Heart right ventricle (tissue), 16 donors: ENCODE measurements at regions not wholly inside any gene's neighbourhood (a gene's known extent, or its start where the extent isn't known, plus 50 kb on each side); places are given as distances from the start of the nearest gene placed in this dataset.

Source experiments
- ATAC-seq, 8 donors: fragments of 200-7000 bp; cut with Tn5 transposase; one replicate each; pipeline ENCODE4 v1.9.1; 2020; ENCODE audit warnings: mild to moderate bottlenecking in 8 of 8, moderate library complexity in 8 of 8, moderate number of reproducible peaks in 1 of 8
- DNase-seq, 2 donors: peaks; one replicate each; pipeline ENCODE4 v3.0.0-alpha.2; 2020
- H3K27ac ChIP-seq, 10 donors: fragments of 200-600 bp; sonication (generic) in 2 of 10; one replicate each; pipeline versions ENCODE4 v1.5.0 to v1.8.0; 2020 to 2022; ENCODE audit warnings: mild to moderate bottlenecking in 3 of 10
- H3K27me3 ChIP-seq, 7 donors: fragments of 200-600 bp; one replicate each; pipeline ENCODE4 v1.8.0; 2021 to 2022; ENCODE audit warnings: mild to moderate bottlenecking in 2 of 7
- H3K36me3 ChIP-seq, 9 donors: fragments of 200-600 bp; sonication (generic) in 1 of 9; one replicate each; pipeline versions ENCODE4 v1.5.0 to v1.8.0; 2020 to 2022; ENCODE audit warnings: mild to moderate bottlenecking in 2 of 9
- H3K4me1 ChIP-seq, 9 donors: fragments of 200-600 bp; sonication (generic) in 1 of 9; one replicate each; pipeline versions ENCODE4 v1.5.0 to v1.8.0; 2020 to 2022; ENCODE audit warnings: mild to moderate bottlenecking in 4 of 9
- H3K4me3 ChIP-seq, 10 donors: fragments of 200-600 bp; sonication (generic) in 2 of 10; one replicate each; pipeline versions ENCODE4 v1.5.0 to v1.8.0; 2020 to 2022; ENCODE audit warnings: mild to moderate bottlenecking in 7 of 10, moderate library complexity in 2 of 10
- H3K9me3 ChIP-seq, 11 donors: fragments of 200-600 bp in 10 of 11; sonication (generic) in 2 of 11; one replicate each; pipeline versions ENCODE4 v1.5.0 to v1.8.0; 2013 to 2022; ENCODE audit warnings: mild to moderate bottlenecking in 2 of 11, control low read depth in 1 of 11, moderate library complexity in 1 of 11
- WGBS, 2 donors: extraction: QIAGEN DNeasy Blood & Tissue Kit; methylation state at CpG; one replicate each; pipeline ENCODE4 v1.1.7; 2013; ENCODE audit warnings: inconsistent platforms in 1 of 2; 5-methylcytosine and 5-hydroxymethylcytosine counted together
- intact Hi-C, 10 donors: fragments of 100-400 bp; cut with DNase I; formaldehyde crosslinking; loops; one replicate each; pipeline versions ENCODE4 v1.11.1 to v1.14.2; 2022
- TF ChIP-seq, protein P1 (sequence below), 9 donors: fragments of 200-600 bp; sonication (generic) in 2 of 9; IDR thresholded peaks; one replicate each; pipeline versions ENCODE4 v1.5.0 to v1.8.0; 2021 to 2022; ENCODE audit warnings: antibody characterized with exemption in 9 of 9, mild to moderate bottlenecking in 5 of 9, moderate library complexity in 1 of 9
- donor health status: Arrhythmogenic right ventricular cardiomyopathy.
- donor health status: ischemic (EF 13 %, LVEDD 7.1; RV severe dilation, severe dysfunction).
- donor health status: healthy with polysubstance abuse.
- donor health status: DM: no; HTN: yes; CAD: no.
- donor health status: DM: no; HTN: no; CAD: no.
- donor health status: ischemic (EF 25% LVEDD 6.9; RV normal size, moderate dysfunction).
- donor health status: ischemic (EF 25% LVEDD 5.7; RV mildly dilated, moderate dysfunction).
- donor health status: healthy.
- donor health status: DM: yes; HTN: yes; CAD: no.
- donor health status: Ischemic cardiomyopathy.
- donor health status: ischemic (EF 35%, LVEDD 5.7; RV mildly dilated, moderate dysfunction).
- donor health status: nonischemic (EF 11% LVEDD 7.7; RV severe dilation, severe dysfunction).
- donor health status: DM: yes; HTN: yes; CAD: no.
- donor health status: PGD.
- donor health status: ischemic (EF 29% LVEDD 5.4; RV normal size, mild dysfunction).
- donor health status: nonischemic (EF 23%, LVEDD 6.1; RV moderate dilation, normal function).

DNA sequence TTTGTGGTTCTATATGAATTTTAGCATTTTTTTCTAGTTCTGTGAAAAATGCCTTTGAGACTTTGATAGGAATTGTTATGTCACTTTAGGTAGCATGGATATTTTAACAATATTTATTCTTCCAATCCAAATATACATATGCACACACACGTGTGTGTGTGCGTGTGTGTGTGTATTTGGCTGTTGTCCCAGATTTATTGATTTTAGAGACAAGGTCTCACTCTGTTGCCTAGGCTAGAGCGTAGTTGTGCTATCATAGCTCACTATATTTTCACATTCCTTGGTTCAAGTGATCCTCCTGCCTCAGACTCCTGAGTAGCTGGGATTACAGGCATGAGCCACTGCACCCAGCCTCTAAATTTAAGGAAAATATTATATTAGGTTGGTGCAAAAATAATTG is 162.5 kb upstream of the TRIM24 start:
- Histone ChIP-seq H3K4me1 (peaks cover 0 to 15% (median 9%) of the 10 kb centered on the region in 9 donors), H3K27me3 (no peaks in the 10 kb centered on the region), H3K9me3 (no peaks in the 10 kb centered on the region), H3K4me3 (no peak overlapping the region), H3K36me3 (no peaks in the 10 kb centered on the region), H3K27ac (no peak overlapping the region)
- DNase-seq (no peak), ATAC-seq (no peak)
- 84 to 87% methylated on average over 3 of the region's 3 CpGs for WGBS, 2 donors
- TF ChIP-seq, protein P1, sequence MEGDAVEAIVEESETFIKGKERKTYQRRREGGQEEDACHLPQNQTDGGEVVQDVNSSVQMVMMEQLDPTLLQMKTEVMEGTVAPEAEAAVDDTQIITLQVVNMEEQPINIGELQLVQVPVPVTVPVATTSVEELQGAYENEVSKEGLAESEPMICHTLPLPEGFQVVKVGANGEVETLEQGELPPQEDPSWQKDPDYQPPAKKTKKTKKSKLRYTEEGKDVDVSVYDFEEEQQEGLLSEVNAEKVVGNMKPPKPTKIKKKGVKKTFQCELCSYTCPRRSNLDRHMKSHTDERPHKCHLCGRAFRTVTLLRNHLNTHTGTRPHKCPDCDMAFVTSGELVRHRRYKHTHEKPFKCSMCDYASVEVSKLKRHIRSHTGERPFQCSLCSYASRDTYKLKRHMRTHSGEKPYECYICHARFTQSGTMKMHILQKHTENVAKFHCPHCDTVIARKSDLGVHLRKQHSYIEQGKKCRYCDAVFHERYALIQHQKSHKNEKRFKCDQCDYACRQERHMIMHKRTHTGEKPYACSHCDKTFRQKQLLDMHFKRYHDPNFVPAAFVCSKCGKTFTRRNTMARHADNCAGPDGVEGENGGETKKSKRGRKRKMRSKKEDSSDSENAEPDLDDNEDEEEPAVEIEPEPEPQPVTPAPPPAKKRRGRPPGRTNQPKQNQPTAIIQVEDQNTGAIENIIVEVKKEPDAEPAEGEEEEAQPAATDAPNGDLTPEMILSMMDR (IDR thresholded peaks at IDR 0.05) = no peak
- intact Hi-C loops = no loop called here

DNA sequence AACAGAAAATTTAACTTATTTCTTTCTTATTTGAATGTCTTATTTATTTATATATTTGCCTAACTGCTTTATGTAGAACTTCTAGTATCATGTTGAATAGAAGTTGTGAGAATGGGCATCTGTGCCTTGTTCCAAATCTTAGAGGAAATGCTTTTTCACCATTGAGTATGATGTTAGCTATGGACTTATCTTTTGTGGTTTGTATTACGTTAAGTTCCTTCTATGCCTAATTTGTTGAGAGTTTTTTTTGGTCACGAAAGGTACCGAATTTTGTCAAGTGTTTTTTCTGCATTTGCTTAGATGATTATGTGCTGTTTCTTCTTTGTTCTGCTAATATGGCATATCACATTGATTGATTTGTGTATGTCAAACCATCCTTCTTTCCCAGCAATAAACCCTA is 161.0 kb upstream of the TRIM24 start:
- TF ChIP-seq, protein P1 (IDR thresholded peaks at IDR 0.05) = no peak
- Histone ChIP-seq H3K36me3 (no peaks in the 10 kb centered on the region), H3K4me1 (peaks cover 0 to 13% (median 8%) of the 10 kb centered on the region in 9 donors), H3K9me3 (peaks cover 0 to 6% (median 0%) of the 10 kb centered on the region in 11 donors), H3K27ac (no peak overlapping the region), H3K4me3 (no peak overlapping the region), H3K27me3 (no peaks in the 10 kb centered on the region)
- ATAC-seq = no peak
- intact Hi-C loops = no loop called here
- no peak for DNase-seq
- 80 to 86% methylated on average over 3 of the region's 3 CpGs for WGBS, 2 donors

DNA sequence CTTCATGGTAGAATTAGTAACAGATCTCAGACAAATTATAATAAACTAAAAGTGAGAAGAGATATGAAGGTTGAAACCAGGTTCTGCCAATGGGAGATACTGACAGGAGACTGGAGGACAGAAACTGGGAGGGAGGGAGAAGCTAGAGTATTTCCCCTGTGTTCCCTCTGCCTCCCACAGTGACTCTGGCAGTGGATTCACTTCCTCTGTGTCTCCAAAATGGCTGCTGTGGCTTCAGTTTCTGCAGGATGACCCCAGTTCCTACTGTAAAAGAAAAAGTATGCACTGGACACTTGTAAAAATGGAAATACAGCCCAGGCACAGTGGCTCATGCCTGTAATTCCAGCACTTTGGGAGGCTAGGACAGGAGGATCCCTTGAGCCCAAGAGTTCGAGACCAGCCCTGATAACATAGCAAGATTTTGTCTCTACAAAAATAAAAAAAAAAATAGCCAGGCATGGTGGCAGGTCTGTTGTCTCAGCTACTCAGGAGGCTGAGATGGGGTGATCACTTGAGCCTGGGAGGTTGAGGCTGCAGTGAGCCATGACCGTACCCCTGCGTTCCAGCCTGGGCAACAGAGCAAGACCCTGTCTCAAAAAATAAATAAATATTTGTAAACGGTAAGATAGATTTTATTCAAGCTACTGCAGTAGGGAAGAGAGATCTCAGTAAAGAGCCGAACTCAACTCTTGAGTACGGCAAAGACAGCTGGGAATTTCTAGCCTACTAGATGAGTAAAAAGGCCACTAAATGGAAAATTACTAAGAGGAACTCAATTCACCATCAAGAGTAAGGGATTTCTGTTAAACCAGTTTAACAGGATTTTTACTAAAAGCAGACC is 156.6 kb upstream of the TRIM24 start:
- no peaks in the 10 kb centered on the region for H3K4me1 ChIP-seq
- H3K27me3 ChIP-seq = no peaks in the 10 kb centered on the region
- 97% methylated on average over 6 of the region's 6 CpGs for WGBS, 2 donors
- no peak for ATAC-seq
- peaks cover 0 to 20% (median 0%) of the 10 kb centered on the region in 11 donors for H3K9me3 ChIP-seq
- no peak overlapping the region for H3K4me3 ChIP-seq
- no peaks in the 10 kb centered on the region for H3K36me3 ChIP-seq
- DNase-seq = no peak
- no peak overlapping the region for H3K27ac ChIP-seq
- intact Hi-C loops = no loop called here
- TF ChIP-seq, protein P1 (IDR thresholded peaks at IDR 0.05) = no peak

DNA sequence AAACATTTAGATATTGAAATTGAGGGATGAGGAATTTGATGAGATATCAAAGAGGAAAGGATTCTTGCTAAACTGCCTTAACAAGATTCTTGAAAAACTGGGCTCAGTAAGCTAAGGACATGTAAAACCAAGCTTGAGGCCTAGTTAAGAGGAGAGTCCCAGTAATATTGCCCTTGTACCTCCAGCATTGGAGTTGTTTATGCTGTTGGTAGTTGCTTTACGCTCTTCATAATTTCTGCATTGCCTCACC is 156.1 kb upstream of the TRIM24 start:
- DNase-seq (no peak), ATAC-seq (no peak)
- TF ChIP-seq, protein P1 (IDR thresholded peaks at IDR 0.05) = no peak
- no peaks in the 10 kb centered on the region for H3K4me1 ChIP-seq
- H3K27me3 ChIP-seq = no peaks in the 10 kb centered on the region
- peaks cover 0 to 20% (median 0%) of the 10 kb centered on the region in 11 donors for H3K9me3 ChIP-seq
- H3K27ac ChIP-seq = no peak overlapping the region
- no peak overlapping the region for H3K4me3 ChIP-seq
- WGBS, 2 donors = 100% methylated on average over 1 of the region's 1 CpG
- H3K36me3 ChIP-seq = no peaks in the 10 kb centered on the region
- intact Hi-C loops = no loop called here
